Neural cell (in vitro differentiated cells): ENCODE measurements at regions not wholly inside any gene's neighbourhood (a gene's known extent, or its start where the extent isn't known, plus 50 kb on each side); places are given as distances from the start of the nearest gene placed in this dataset.

Experiments
- H2AFZ ChIP-seq: fragments of 200-600, 300-800 bp; sonication (generic), shearing (Covaris generic); 2 replicates; pipeline ENCODE4 v1.6.0; 2014; ENCODE audit warnings: low read depth, mild to moderate bottlenecking, antibody characterized with exemption, low read length, moderate library complexity
- H3F3A ChIP-seq: fragments of 200-600 bp; shearing (Covaris generic); 2 replicates; pipeline ENCODE4 v1.6.1; 2016; ENCODE audit warnings: mild to moderate bottlenecking, moderate library complexity, mixed read lengths, antibody characterized with exemption, low read length; ENCODE audit not compliant: insufficient read depth, poor library complexity, severe bottlenecking
- H3K27ac ChIP-seq: fragments of 200-600, 300-800 bp; sonication (generic), shearing (Covaris generic); 2 replicates; pipeline ENCODE4 v1.5.1; 2014; ENCODE audit warnings: mild to moderate bottlenecking, low read length, moderate library complexity
- H3K27me3 ChIP-seq: fragments of 300-800, 200-600 bp; sonication (generic), shearing (Covaris generic); 2 replicates; pipeline ENCODE4 v1.6.0; 2014; ENCODE audit warnings: mild to moderate bottlenecking, low read depth, low read length, moderate library complexity; ENCODE audit not compliant: insufficient read depth
- H3K36me3 ChIP-seq: fragments of 300-800, 200-600 bp; sonication (generic), shearing (Covaris generic); 2 replicates; pipeline ENCODE4 v1.5.1; 2014; ENCODE audit warnings: mild to moderate bottlenecking, antibody characterized with exemption, low read length, moderate library complexity; ENCODE audit not compliant: insufficient read depth
- H3K4me2 ChIP-seq: fragments of 300-800, 200-600 bp; sonication (generic), shearing (Covaris generic); 2 replicates; pipeline ENCODE4 v1.6.0; 2014; ENCODE audit warnings: mild to moderate bottlenecking, low read length
- H3K4me3 ChIP-seq: fragments of 300-800, 200-600 bp; sonication (generic), shearing (Covaris generic); 2 replicates; pipeline ENCODE4 v1.5.1; 2014; ENCODE audit warnings: mild to moderate bottlenecking, low read length, moderate library complexity
- H3K79me2 ChIP-seq: fragments of 200-600 bp; shearing (Covaris generic); replicated peaks from 2 replicates; pipeline ENCODE4 v1.6.0; 2014; ENCODE audit warnings: mild to moderate bottlenecking, low read length, moderate library complexity; ENCODE audit not compliant: insufficient read depth
- H3K9ac ChIP-seq: fragments of 300-800, 200-600 bp; sonication (generic), shearing (Covaris generic); 2 replicates; pipeline ENCODE4 v1.6.1; 2016; ENCODE audit warnings: mild to moderate bottlenecking, low read length, mixed read lengths
- H3K9me2 ChIP-seq: fragments of 200-600 bp; shearing (Covaris generic); 2 replicates; pipeline ENCODE4 v1.6.1; 2016; ENCODE audit warnings: mild to moderate bottlenecking, low read length, mixed read lengths; ENCODE audit not compliant: insufficient read depth
- H3K9me3 ChIP-seq: fragments of 200-600, 300-800 bp; sonication (generic), shearing (Covaris generic); 2 replicates; pipeline ENCODE4 v1.6.1; 2016; ENCODE audit warnings: mild to moderate bottlenecking, mixed run types, low read length, moderate library complexity, mixed read lengths
- H4K20me1 ChIP-seq: fragments of 200-600 bp; shearing (Covaris generic); 2 replicates; pipeline ENCODE4 v1.6.1; 2016; ENCODE audit warnings: mild to moderate bottlenecking, mixed run types; ENCODE audit not compliant: insufficient read depth
- CTCF ChIP-seq: fragments of 450-650 bp; IDR thresholded peaks from 2 replicates; pipeline ENCODE4 v1.5.1; 2014; ENCODE audit warnings: antibody characterized with exemption, mild to moderate bottlenecking, moderate library complexity; ENCODE audit not compliant: poor library complexity, severe bottlenecking
- EP300 ChIP-seq: fragments of 450-650 bp; conservative IDR thresholded peaks from 2 replicates; pipeline ENCODE4 v1.6.1; 2014; ENCODE audit warnings: antibody characterized with exemption, mild to moderate bottlenecking, moderate library complexity; ENCODE audit not compliant: poor library complexity, severe bottlenecking
- EZH2 ChIP-seq: fragments of 200-600, 300-800 bp; shearing (Covaris generic), sonication (generic); IDR thresholded peaks from 2 replicates; pipeline ENCODE4 v1.6.1; 2014; ENCODE audit warnings: antibody characterized with exemption, low read length, borderline replicate concordance, mild to moderate bottlenecking; ENCODE audit not compliant: insufficient read depth, poor library complexity, severe bottlenecking
- MXI1 ChIP-seq: fragments of 450-650 bp; conservative IDR thresholded peaks from 2 replicates; pipeline ENCODE4 v1.6.1; 2014; ENCODE audit warnings: antibody characterized with exemption, mild to moderate bottlenecking; ENCODE audit not compliant: poor library complexity, severe bottlenecking
- POLR2AphosphoS5 ChIP-seq: IDR thresholded peaks from 2 replicates; pipeline ENCODE4 v1.6.1; 2012
- RAD21 ChIP-seq: fragments of 450-650 bp; conservative IDR thresholded peaks from 2 replicates; pipeline ENCODE4 v1.6.1; 2014; ENCODE audit warnings: antibody characterized with exemption, mild to moderate bottlenecking, moderate library complexity
- REST ChIP-seq: IDR thresholded peaks from 2 replicates; pipeline ENCODE4 v1.6.1; 2012; ENCODE audit warnings: borderline replicate concordance
- SMC3 ChIP-seq: fragments of 450-650 bp; conservative IDR thresholded peaks from 2 replicates; pipeline ENCODE4 v1.6.1; 2014; ENCODE audit warnings: antibody characterized with exemption, mild to moderate bottlenecking, moderate library complexity; ENCODE audit not compliant: poor library complexity
- TAF1 ChIP-seq: IDR thresholded peaks from 2 replicates; pipeline ENCODE4 v1.6.1; 2012; ENCODE audit warnings: low read depth

GRCh38 chr6:47161176-47161687 lies 119.1 kb upstream of the ADGRF1 start:
- no peak overlapping the region for H3K9ac ChIP-seq
- H3K27ac ChIP-seq: peak overlapping the region; percentile 90
- no peaks in the 10 kb centered on the region for H3K9me2 ChIP-seq

GRCh38 chr6:47160702-47161101 lies 118.6 kb upstream of the ADGRF1 start:
- no peak overlapping the region for H3K4me2 ChIP-seq
- no peak overlapping the region for H3K27ac ChIP-seq
- H3F3A ChIP-seq: no peaks in the 10 kb centered on the region
- no peak for TF ChIP-seq CTCF
- TF ChIP-seq RAD21: no peak
- TF ChIP-seq POLR2AphosphoS5: no peak
- no peaks in the 10 kb centered on the region for H3K36me3 ChIP-seq
- H2AFZ ChIP-seq: no peak overlapping the region
- H3K4me3 ChIP-seq: no peak overlapping the region
- H3K9ac ChIP-seq: no peak overlapping the region
- H3K9me2 ChIP-seq: no peaks in the 10 kb centered on the region
- no peaks in the 10 kb centered on the region for H3K9me3 ChIP-seq
- H3K27me3 ChIP-seq: no peaks in the 10 kb centered on the region
- H4K20me1 ChIP-seq: no peaks in the 10 kb centered on the region
- no peaks in the 10 kb centered on the region for H3K79me2 ChIP-seq

More at GRCh38 chr6:47161176-47161687, 119.1 kb upstream of the ADGRF1 start:
- Histone ChIP-seq H3K9me3 (no peaks in the 10 kb centered on the region), H2AFZ (no peak overlapping the region), H3K27me3 (no peaks in the 10 kb centered on the region), H3K4me3 (no peak overlapping the region), H4K20me1 (no peaks in the 10 kb centered on the region), H3F3A (no peaks in the 10 kb centered on the region), H3K36me3 (no peaks in the 10 kb centered on the region), H3K79me2 (no peaks in the 10 kb centered on the region), H3K4me2 (no peak overlapping the region)
- TF ChIP-seq EZH2: no peak
- TF ChIP-seq RAD21: no peak
- no peak for TF ChIP-seq EP300
- TF ChIP-seq REST: no peak
- no peak for TF ChIP-seq POLR2AphosphoS5
- TF ChIP-seq TAF1: no peak
- no peak for TF ChIP-seq MXI1
- no peak for TF ChIP-seq SMC3
- TF ChIP-seq CTCF: no peak
